ENCODE measurements at regions not wholly inside any gene's neighbourhood (a gene's known extent, or its start where the extent isn't known, plus 50 kb on each side); places are given as distances from the start of the nearest gene placed in this dataset.
"Not testable (repeated sequence)": the region's sequence is repeated elsewhere in the genome, so short reads cannot be mapped to it uniquely, and the experiment has no call there.

DNA sequence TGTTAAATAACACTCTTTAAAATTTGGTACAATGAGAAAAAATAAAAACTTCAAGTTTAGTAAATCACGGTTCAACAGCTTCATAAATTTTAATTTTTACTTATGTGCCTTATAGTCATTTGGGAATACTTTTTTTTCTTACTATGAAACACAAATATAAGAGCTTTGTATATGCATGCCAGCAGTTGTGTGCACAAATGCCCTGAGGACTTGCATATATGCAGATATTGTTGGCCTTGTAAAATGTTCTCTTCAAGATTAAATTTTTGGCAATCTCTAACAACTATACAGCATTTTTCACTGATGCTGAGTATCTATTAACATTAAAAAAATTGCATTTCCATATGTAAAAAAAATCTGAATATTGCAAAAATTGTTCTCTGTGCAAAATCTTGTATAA is 458.7 kb upstream of the BRINP3 start:
- TF ChIP-seq, protein P1, sequence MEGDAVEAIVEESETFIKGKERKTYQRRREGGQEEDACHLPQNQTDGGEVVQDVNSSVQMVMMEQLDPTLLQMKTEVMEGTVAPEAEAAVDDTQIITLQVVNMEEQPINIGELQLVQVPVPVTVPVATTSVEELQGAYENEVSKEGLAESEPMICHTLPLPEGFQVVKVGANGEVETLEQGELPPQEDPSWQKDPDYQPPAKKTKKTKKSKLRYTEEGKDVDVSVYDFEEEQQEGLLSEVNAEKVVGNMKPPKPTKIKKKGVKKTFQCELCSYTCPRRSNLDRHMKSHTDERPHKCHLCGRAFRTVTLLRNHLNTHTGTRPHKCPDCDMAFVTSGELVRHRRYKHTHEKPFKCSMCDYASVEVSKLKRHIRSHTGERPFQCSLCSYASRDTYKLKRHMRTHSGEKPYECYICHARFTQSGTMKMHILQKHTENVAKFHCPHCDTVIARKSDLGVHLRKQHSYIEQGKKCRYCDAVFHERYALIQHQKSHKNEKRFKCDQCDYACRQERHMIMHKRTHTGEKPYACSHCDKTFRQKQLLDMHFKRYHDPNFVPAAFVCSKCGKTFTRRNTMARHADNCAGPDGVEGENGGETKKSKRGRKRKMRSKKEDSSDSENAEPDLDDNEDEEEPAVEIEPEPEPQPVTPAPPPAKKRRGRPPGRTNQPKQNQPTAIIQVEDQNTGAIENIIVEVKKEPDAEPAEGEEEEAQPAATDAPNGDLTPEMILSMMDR (IDR thresholded peaks at IDR 0.05): no peak
- no peak overlapping the region for H3K27ac ChIP-seq

GRCh38 chr1:190940951-190941350 is 463.3 kb upstream of the BRINP3 start:
- Histone ChIP-seq H3K36me3 (no peaks in the 10 kb centered on the region), H3K4me3 (ENCODE audit: low read depth in 1 of 2, low read length in 1 of 2) (no peak overlapping the region), H3K27ac (no peak overlapping the region), H3K4me1 (ENCODE audit: control insufficient read depth in 1 of 2, insufficient read depth in 1 of 2, low read depth in 1 of 2, low read length in 1 of 2) (no peaks in the 10 kb centered on the region), H3K9me3 (no peaks in the 10 kb centered on the region), H3K27me3 (no peaks in the 10 kb centered on the region)
- TF ChIP-seq, protein P1 (IDR thresholded peaks at IDR 0.05): no peak

More for the DNA sequence above, 458.7 kb upstream of the BRINP3 start:
- no peak overlapping the region for H3K4me3 ChIP-seq (ENCODE audit: low read depth in 1 of 2, low read length in 1 of 2)
- H3K27me3 ChIP-seq: no peaks in the 10 kb centered on the region
- H3K9me3 ChIP-seq: no peaks in the 10 kb centered on the region
- no peaks in the 10 kb centered on the region for H3K36me3 ChIP-seq
- no peaks in the 10 kb centered on the region for H3K4me1 ChIP-seq (ENCODE audit: control insufficient read depth in 1 of 2, insufficient read depth in 1 of 2, low read depth in 1 of 2, low read length in 1 of 2)

- Histone ChIP-seq H3K9me3 (no peaks in the 10 kb centered on the region), H3K4me3 (ENCODE audit: low read depth in 1 of 2, low read length in 1 of 2) (no peak overlapping the region), H3K4me1 (ENCODE audit: control insufficient read depth in 1 of 2, insufficient read depth in 1 of 2, low read depth in 1 of 2, low read length in 1 of 2) (no peaks in the 10 kb centered on the region), H3K27me3 (no peaks in the 10 kb centered on the region), H3K27ac (no peak overlapping the region), H3K36me3 (no peaks in the 10 kb centered on the region)
- TF ChIP-seq, protein P1 (IDR thresholded peaks at IDR 0.05): no peak
Measured at GRCh38 chr1:190942475-190942874, 464.8 kb upstream of the BRINP3 start.

DNA sequence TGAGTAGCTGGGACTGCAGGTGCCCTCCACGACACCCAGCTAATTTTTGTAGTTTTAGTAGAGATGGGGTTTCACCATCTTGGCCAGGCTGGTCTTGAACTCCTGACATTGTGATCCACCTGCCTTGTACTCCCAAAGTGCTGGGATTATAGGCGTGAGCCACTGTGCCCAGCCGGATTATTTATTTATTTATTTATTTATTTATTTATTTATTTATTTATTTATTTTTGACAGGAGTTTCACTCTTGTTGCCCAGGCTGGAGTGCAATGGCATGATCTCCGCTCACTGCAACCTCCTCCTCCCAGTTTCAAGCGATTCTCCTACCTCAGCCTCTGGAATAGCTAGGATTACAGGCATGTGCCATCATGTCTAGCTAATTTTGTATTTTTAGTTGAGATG is 466.1 kb upstream of the BRINP3 start:
- H3K36me3 ChIP-seq; H3K9me3 ChIP-seq; H3K27me3 ChIP-seq; H3K4me1 ChIP-seq (ENCODE audit: control insufficient read depth in 1 of 2, insufficient read depth in 1 of 2, low read depth in 1 of 2, low read length in 1 of 2); H3K27ac ChIP-seq; H3K4me3 ChIP-seq (ENCODE audit: low read depth in 1 of 2, low read length in 1 of 2): not testable (repeated sequence)

DNA sequence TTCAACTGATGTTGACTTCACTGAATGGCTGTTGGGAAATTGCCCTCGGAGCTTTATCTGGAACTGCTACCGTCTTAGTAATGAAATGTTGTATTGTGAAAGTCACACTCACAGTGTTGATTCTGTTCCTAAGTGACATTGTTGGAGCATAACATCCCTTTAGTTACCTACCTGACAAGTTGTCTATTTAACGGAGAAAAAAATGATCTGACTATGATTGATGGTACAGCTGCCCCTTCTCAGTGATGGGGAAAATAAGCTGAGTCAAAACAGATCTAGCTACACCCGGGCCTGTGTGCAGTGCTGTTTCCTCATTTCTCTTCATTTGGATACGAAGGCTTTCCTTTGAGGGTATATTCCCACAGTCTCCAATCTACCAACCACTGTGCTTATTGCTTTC is 472.3 kb upstream of the BRINP3 start:
- no peaks in the 10 kb centered on the region for H3K36me3 ChIP-seq
- H3K27me3 ChIP-seq: no peaks in the 10 kb centered on the region
- TF ChIP-seq, protein P1 (IDR thresholded peaks at IDR 0.05): no peak
- H3K9me3 ChIP-seq: no peaks in the 10 kb centered on the region
- no peaks in the 10 kb centered on the region for H3K4me1 ChIP-seq (ENCODE audit: control insufficient read depth in 1 of 2, insufficient read depth in 1 of 2, low read depth in 1 of 2, low read length in 1 of 2)
- H3K4me3 ChIP-seq (ENCODE audit: low read depth in 1 of 2, low read length in 1 of 2): no peak overlapping the region
- H3K27ac ChIP-seq: no peak overlapping the region

DNA sequence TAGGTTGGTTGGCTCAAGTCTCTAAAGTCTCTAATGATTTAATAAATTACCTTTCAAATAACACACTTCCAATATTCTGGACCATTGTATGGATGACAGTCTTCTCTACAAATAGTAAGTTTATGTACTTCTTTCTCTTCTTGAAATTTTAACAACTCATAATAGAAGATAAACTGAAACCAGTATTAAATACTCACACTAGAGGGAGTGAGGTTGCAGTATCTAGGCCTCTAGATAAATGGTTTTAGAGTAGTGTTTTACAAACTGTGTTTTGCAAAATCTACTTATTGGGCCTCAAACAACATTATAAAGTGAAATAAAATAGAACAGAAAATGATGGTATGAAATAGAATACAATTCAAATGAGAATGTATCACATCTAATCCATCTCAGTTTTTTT is 479.9 kb upstream of the BRINP3 start:
- Histone ChIP-seq H3K27ac (no peak overlapping the region), H3K4me3 (ENCODE audit: low read depth in 1 of 2, low read length in 1 of 2) (no peak overlapping the region), H3K27me3 (no peaks in the 10 kb centered on the region), H3K4me1 (ENCODE audit: control insufficient read depth in 1 of 2, insufficient read depth in 1 of 2, low read depth in 1 of 2, low read length in 1 of 2) (no peaks in the 10 kb centered on the region), H3K9me3 (no peaks in the 10 kb centered on the region), H3K36me3 (no peaks in the 10 kb centered on the region)
- TF ChIP-seq, protein P1 (IDR thresholded peaks at IDR 0.05): no peak

Measured in neutrophil (primary cell).